GM12892 (cell line): ENCODE measurements at regions not wholly inside any gene's neighbourhood (a gene's known extent, or its start where the extent isn't known, plus 50 kb on each side); places are given as distances from the start of the nearest gene placed in this dataset.

Source experiments
- POLR2A ChIP-seq: IDR thresholded peaks from 2 replicates; pipeline ENCODE4 v1.6.1; 2011; ENCODE audit warnings: low read depth, low read length, control low read depth
- TAF1 ChIP-seq: IDR thresholded peaks from 2 replicates; pipeline ENCODE4 v1.6.1; 2011; ENCODE audit warnings: low read depth, mild to moderate bottlenecking, control low read depth, low read length, borderline replicate concordance

GRCh38 chr1:91610102-91610501, 109.5 kb downstream of the CDC7 start:
- TF ChIP-seq TAF1 (no peak), POLR2A (no peak)
